ENCODE measurements at regions not wholly inside any gene's neighbourhood (a gene's known extent, or its start where the extent isn't known, plus 50 kb on each side); places are given as distances from the start of the nearest gene placed in this dataset.

DNA sequence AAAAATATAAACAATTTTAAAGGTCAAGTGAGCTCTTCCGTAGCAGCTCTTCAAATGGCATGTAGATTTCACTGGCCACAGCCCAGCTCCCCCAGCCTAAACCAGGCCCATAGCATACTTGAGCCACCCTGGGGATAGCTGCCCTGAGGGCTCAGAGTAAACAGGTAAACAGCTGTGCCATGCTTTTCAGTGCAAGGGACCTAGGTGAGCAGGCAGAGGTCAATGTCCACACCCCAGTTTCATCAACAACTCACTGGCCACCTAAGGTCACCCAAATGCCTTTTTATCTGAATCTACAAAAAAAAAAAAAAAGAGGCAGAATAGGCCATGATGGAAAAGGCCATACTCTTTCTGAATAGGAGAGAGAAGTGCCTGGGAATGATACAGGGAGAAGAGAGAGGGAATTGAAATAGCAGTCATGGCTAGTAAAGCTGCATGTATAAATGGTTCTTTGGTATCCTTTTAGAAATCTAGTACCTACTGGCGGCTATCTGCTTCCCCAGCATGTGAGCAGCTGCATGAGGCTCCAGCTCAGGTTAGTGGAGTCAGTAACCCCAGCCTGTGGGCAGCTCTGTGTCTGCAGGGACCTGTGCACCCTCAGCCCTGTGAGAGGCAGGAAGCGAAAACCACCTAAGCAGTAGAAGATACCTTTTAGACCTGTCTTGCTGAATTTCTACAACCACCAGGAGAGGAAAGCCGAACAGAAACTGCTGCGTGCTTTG, 77.0 kb downstream of the FOXA2 start:
- no peak for TF ChIP-seq POLR2A (IDR thresholded peaks at IDR 0.05)
- TF ChIP-seq CTCF (IDR thresholded peaks at IDR 0.05): no peak

All from thyroid gland (tissue), 4 donors.